SK-N-SH (cell line): ENCODE measurements at regions not wholly inside any gene's neighbourhood (a gene's known extent, or its start where the extent isn't known, plus 50 kb on each side); places are given as distances from the start of the nearest gene placed in this dataset.

Source experiments
- CTCF ChIA-PET: fragments of 300-600, 350-600 bp; formaldehyde crosslinking; extraction: SDS; loops from one replicate; lab custom pipeline; 2021; lab: Yijun Ruan, JAX
- POLR2A ChIA-PET: fragments of 350-600 bp; sonication (Branson Sonifier 250); formaldehyde crosslinking; extraction: SDS; loops from one replicate; lab custom pipeline; 2020; ENCODE audit warnings: antibody characterized with exemption, inconsistent platforms; lab: Yijun Ruan, JAX
- DNase-seq: peaks from one replicate; pipeline ENCODE4 v3.0.0; 2012
- H2AFZ ChIP-seq: fragments of 200-600 bp; sonication (generic); 2 replicates; pipeline ENCODE4 v1.8.1; 2016; ENCODE audit warnings: antibody characterized with exemption, mild to moderate bottlenecking, low read depth
- H3F3A ChIP-seq: fragments of 200-600 bp; sonication (generic); replicated peaks from 2 replicates; pipeline ENCODE3; 2016; ENCODE audit warnings: antibody characterized with exemption, mild to moderate bottlenecking; ENCODE audit not compliant: insufficient read depth
- H3K27ac ChIP-seq, 2 experiments: fragments of 200-500 bp in 1 of 2; fragments of 200-600 bp in 1 of 2; sonication (Bioruptor generic) in 1 of 2; sonication (generic), shearing (Covaris generic) in 1 of 2; 2 replicates each; pipeline versions ENCODE4 v1.5.1 to v1.6.1; 2014 to 2016; ENCODE audit warnings: low read depth in 2 of 2, inconsistent platforms in 1 of 2, low read length in 1 of 2, mild to moderate bottlenecking in 1 of 2, mixed read lengths in 1 of 2
- H3K27me3 ChIP-seq: fragments of 200-600 bp; sonication (generic), shearing (Covaris generic); 2 replicates; pipeline ENCODE4 v1.6.1; 2016; ENCODE audit warnings: mixed run types; ENCODE audit not compliant: insufficient read depth
- H3K36me3 ChIP-seq, 2 experiments: fragments of 200-500 bp in 1 of 2; fragments of 200-600 bp in 1 of 2; sonication (Bioruptor generic) in 1 of 2; sonication (generic) in 1 of 2; replicated peaks in 1 of 2; 2 replicates each; pipeline versions ENCODE3 to v1.5.1; 2014 to 2016; ENCODE audit warnings: low read length in 1 of 2, mild to moderate bottlenecking in 1 of 2; ENCODE audit not compliant: insufficient read depth in 2 of 2, control insufficient read depth in 1 of 2
- H3K4me1 ChIP-seq, 2 experiments: fragments of 200-500 bp in 1 of 2; fragments of 200-600 bp in 1 of 2; sonication (Bioruptor generic) in 1 of 2; sonication (generic), shearing (Covaris generic) in 1 of 2; 2 replicates each; pipeline versions ENCODE4 v1.5.1 to v1.6.1; 2014 to 2016; ENCODE audit warnings: low read depth in 1 of 2, low read length in 1 of 2, mixed run types in 1 of 2; ENCODE audit not compliant: insufficient read depth in 2 of 2, control insufficient read depth in 1 of 2
- H3K4me2 ChIP-seq: fragments of 200-600 bp; sonication (generic), shearing (Covaris generic); 2 replicates; pipeline ENCODE4 v1.6.1; 2017; ENCODE audit warnings: mixed run types
- H3K4me3 ChIP-seq, 2 experiments: fragments of 200-500 bp in 1 of 2; fragments of 200-600 bp in 1 of 2; sonication (Bioruptor generic) in 1 of 2; sonication (generic), shearing (Covaris generic) in 1 of 2; 2 replicates each; pipeline versions ENCODE4 v1.5.1 to v1.8.1; 2014 to 2016; ENCODE audit warnings: low read depth in 2 of 2, inconsistent platforms in 1 of 2, low read length in 1 of 2, mild to moderate bottlenecking in 1 of 2, mixed read lengths in 1 of 2, moderate library complexity in 1 of 2
- H3K79me2 ChIP-seq: fragments of 200-600 bp; sonication (generic); 2 replicates; pipeline ENCODE4 v1.8.1; 2017; ENCODE audit warnings: mild to moderate bottlenecking; ENCODE audit not compliant: insufficient read depth
- H3K9ac ChIP-seq: fragments of 200-600 bp; sonication (generic); 2 replicates; pipeline ENCODE4 v1.6.1; 2017; ENCODE audit warnings: mixed run types
- H3K9me2 ChIP-seq: fragments of 200-600 bp; sonication (generic); 2 replicates; pipeline ENCODE4 v1.6.1; 2017; ENCODE audit warnings: mixed run types
- H3K9me3 ChIP-seq: fragments of 200-600 bp; sonication (generic); 2 replicates; pipeline ENCODE4 v1.6.1; 2017; ENCODE audit warnings: mixed run types, mild to moderate bottlenecking, moderate library complexity
- H4K20me1 ChIP-seq: fragments of 200-600 bp; sonication (generic); 2 replicates; pipeline ENCODE4 v1.6.1; 2017; ENCODE audit warnings: mild to moderate bottlenecking, mixed run types; ENCODE audit not compliant: insufficient read depth
- CHD2 ChIP-seq: fragments of 150-350 bp; IDR thresholded peaks from 2 replicates; pipeline ENCODE4 v1.6.1; 2018; ENCODE audit warnings: low read length; ENCODE audit not compliant: partially characterized antibody
- ELF1 ChIP-seq: IDR thresholded peaks from 2 replicates; pipeline ENCODE4 v1.4.0; 2012
- EP300 ChIP-seq, 2 experiments: IDR thresholded peaks; 2 replicates each; pipeline versions ENCODE4 v1.4.0 to v1.6.1; 2012; ENCODE audit warnings: borderline replicate concordance in 1 of 2, low read depth in 1 of 2, low read length in 1 of 2
- FOSL2 ChIP-seq: IDR thresholded peaks from 2 replicates; pipeline ENCODE4 v1.4.0; 2012; ENCODE audit warnings: low read depth, mild to moderate bottlenecking, moderate library complexity, borderline replicate concordance
- GATA2 ChIP-seq: sonication (generic); formaldehyde crosslinking; IDR thresholded peaks from 2 replicates; pipeline ENCODE4 v1.5.0; 2020; ENCODE audit warnings: mild to moderate bottlenecking, missing genetic modification reagents
- MEF2A ChIP-seq: IDR thresholded peaks from 2 replicates; pipeline ENCODE4 v1.4.0; 2012; ENCODE audit warnings: low read depth, borderline replicate concordance
- MXI1 ChIP-seq: IDR thresholded peaks from 2 replicates; pipeline ENCODE4 v1.6.1; 2012; ENCODE audit warnings: mild to moderate bottlenecking, low read depth, low read length, improper control_type of control experiment
- NRF1 ChIP-seq: IDR thresholded peaks from 2 replicates; pipeline ENCODE4 v1.6.1; 2012; ENCODE audit warnings: low read depth, mild to moderate bottlenecking, low read length
- RCOR1 ChIP-seq: fragments of 150-350 bp; IDR thresholded peaks from 2 replicates; pipeline ENCODE4 v1.6.1; 2017; ENCODE audit warnings: antibody characterized with exemption, low read length
- RFX5 ChIP-seq: IDR thresholded peaks from 2 replicates; pipeline ENCODE4 v1.6.1; 2012; ENCODE audit warnings: mild to moderate bottlenecking, improper control_type of control experiment, low read length
- RXRA ChIP-seq: IDR thresholded peaks from 2 replicates; pipeline ENCODE4 v1.4.0; 2012; ENCODE audit warnings: low read depth, mild to moderate bottlenecking, borderline replicate concordance
- SIN3A ChIP-seq: IDR thresholded peaks from 2 replicates; pipeline ENCODE4 v1.6.1; 2012; ENCODE audit warnings: low read depth, mild to moderate bottlenecking, low read length, moderate library complexity, borderline replicate concordance
- SMC3 ChIP-seq: IDR thresholded peaks from 2 replicates; pipeline ENCODE4 v1.6.1; 2012; ENCODE audit warnings: low read depth, low read length, improper control_type of control experiment
- WGBS: methylation state at CpG from one replicate; pipeline ENCODE4 v1.1.6; 2017; ENCODE audit warnings: low lambda C conversion rate; 5-methylcytosine and 5-hydroxymethylcytosine counted together
- TF ChIP-seq, protein P1 (sequence below): fragments of 150-350 bp; IDR thresholded peaks from 2 replicates; pipeline ENCODE4 v1.6.1; 2017; ENCODE audit warnings: antibody characterized with exemption, low read length, low read depth, borderline replicate concordance
- TF ChIP-seq, protein P2 (sequence below): IDR thresholded peaks from 2 replicates; pipeline ENCODE4 v1.6.1; 2012; ENCODE audit warnings: mild to moderate bottlenecking, low read depth, low read length, moderate library complexity
- TF ChIP-seq, protein P3 (sequence below): IDR thresholded peaks from 2 replicates; pipeline ENCODE4 v1.4.0; 2012; ENCODE audit warnings: low read depth, borderline replicate concordance
- TF ChIP-seq, protein P4 (sequence below): IDR thresholded peaks from 2 replicates; pipeline ENCODE4 v1.4.0; 2012; ENCODE audit warnings: low read depth, borderline replicate concordance
- TF ChIP-seq, protein P5 (sequence below): IDR thresholded peaks from 2 replicates; pipeline ENCODE4; 2012

DNA sequence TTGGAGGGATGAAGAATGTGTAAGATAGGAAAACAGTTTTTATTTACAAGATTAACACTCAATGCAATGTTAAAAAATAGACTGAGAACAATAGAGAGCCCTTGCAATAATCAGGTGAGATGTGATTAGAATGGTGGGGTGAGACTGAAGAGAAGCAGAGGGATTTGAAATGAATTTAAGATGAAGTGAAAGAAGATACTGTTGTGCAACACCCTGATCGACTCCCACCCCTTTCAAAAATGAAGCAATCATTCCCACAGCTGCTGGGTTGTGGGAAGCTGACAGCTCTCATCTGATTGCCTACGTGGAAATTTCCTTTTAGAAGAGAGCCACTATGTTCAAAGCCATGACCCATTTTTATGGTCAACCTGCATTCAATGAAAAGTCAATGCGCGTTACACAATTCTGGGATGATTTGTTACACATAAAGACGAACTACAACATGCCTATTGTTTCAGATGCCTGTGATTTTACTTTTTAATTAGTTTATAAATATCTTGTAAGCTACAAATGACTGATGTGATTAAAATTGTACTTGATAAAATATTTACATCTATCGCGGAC, 1374.8 kb downstream of the PCDH9 start:
- H3K4me3 ChIP-seq: no peak overlapping the region
- no peaks in the 10 kb centered on the region for H3F3A ChIP-seq
- no peaks in the 10 kb centered on the region for H3K36me3 ChIP-seq
- H3K27me3 ChIP-seq: no peaks in the 10 kb centered on the region
- ChIA-PET POLR2A (no interaction called here), CTCF (no interaction called here)
- H3K9me2 ChIP-seq: no peaks in the 10 kb centered on the region
- no peak for DNase-seq
- TF ChIP-seq NRF1: no peak
- TF ChIP-seq SIN3A: no peak
- TF ChIP-seq SMC3: no peak
- no peak for TF ChIP-seq ELF1
- no peak for TF ChIP-seq RXRA
- TF ChIP-seq, protein P1, sequence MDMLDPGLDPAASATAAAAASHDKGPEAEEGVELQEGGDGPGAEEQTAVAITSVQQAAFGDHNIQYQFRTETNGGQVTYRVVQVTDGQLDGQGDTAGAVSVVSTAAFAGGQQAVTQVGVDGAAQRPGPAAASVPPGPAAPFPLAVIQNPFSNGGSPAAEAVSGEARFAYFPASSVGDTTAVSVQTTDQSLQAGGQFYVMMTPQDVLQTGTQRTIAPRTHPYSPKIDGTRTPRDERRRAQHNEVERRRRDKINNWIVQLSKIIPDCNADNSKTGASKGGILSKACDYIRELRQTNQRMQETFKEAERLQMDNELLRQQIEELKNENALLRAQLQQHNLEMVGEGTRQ: no peak
- TF ChIP-seq MXI1: no peak
- no peak for TF ChIP-seq EP300 (IDR thresholded peaks at IDR 0.05; ENCODE audit: borderline replicate concordance in 1 of 2, low read depth in 1 of 2, low read length in 1 of 2)
- TF ChIP-seq, protein P2, sequence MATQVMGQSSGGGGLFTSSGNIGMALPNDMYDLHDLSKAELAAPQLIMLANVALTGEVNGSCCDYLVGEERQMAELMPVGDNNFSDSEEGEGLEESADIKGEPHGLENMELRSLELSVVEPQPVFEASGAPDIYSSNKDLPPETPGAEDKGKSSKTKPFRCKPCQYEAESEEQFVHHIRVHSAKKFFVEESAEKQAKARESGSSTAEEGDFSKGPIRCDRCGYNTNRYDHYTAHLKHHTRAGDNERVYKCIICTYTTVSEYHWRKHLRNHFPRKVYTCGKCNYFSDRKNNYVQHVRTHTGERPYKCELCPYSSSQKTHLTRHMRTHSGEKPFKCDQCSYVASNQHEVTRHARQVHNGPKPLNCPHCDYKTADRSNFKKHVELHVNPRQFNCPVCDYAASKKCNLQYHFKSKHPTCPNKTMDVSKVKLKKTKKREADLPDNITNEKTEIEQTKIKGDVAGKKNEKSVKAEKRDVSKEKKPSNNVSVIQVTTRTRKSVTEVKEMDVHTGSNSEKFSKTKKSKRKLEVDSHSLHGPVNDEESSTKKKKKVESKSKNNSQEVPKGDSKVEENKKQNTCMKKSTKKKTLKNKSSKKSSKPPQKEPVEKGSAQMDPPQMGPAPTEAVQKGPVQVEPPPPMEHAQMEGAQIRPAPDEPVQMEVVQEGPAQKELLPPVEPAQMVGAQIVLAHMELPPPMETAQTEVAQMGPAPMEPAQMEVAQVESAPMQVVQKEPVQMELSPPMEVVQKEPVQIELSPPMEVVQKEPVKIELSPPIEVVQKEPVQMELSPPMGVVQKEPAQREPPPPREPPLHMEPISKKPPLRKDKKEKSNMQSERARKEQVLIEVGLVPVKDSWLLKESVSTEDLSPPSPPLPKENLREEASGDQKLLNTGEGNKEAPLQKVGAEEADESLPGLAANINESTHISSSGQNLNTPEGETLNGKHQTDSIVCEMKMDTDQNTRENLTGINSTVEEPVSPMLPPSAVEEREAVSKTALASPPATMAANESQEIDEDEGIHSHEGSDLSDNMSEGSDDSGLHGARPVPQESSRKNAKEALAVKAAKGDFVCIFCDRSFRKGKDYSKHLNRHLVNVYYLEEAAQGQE: no peak
- peaks cover 0 to 3% of the 10 kb centered on the region in 2 experiments; a peak in 2 of 4 replicates for H3K4me1 ChIP-seq
- H3K4me2 ChIP-seq: no peak overlapping the region
- H3K9me3 ChIP-seq: no peaks in the 10 kb centered on the region
- 76% methylated on average over 7 of the region's 7 CpGs for WGBS
- no peak overlapping the region for H3K9ac ChIP-seq
- H4K20me1 ChIP-seq: no peaks in the 10 kb centered on the region
- H3K79me2 ChIP-seq: no peaks in the 10 kb centered on the region
- H2AFZ ChIP-seq: no peak overlapping the region
- H3K27ac ChIP-seq: no peak overlapping the region

DNA sequence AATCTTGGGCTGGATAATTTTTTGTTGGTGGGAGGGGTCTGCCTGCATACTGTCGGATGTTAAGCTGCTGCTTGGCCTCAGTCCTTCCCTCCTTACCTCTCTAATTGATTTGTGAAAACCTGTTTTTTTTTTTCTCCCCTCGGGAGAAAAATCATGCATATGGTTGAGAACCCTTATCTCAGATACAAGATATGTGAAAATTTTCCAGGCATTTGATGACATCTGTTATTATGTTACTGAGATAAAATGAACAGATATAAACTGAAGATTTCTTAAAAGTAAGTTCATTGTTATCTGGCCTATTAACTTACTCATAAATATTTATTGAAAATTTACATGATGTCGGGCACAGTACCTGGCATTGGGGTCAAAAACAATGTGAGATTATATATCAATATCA, 1375.7 kb downstream of the PCDH9 start:
- CTCF ChIA-PET: interaction anchor here (0.7 kb wide), 1 partner anchor 8 kb away, joined by 5 read pairs; no protein-coding TSS in a partner anchor
- no peaks in the 10 kb centered on the region for H3K79me2 ChIP-seq
- H2AFZ ChIP-seq: no peak overlapping the region
- H3K9me2 ChIP-seq: no peaks in the 10 kb centered on the region
- no peak overlapping the region for H3K4me2 ChIP-seq
- POLR2A ChIA-PET: no interaction called here
- WGBS: 53% methylated on average over 3 of the region's 3 CpGs
- H3K4me3 ChIP-seq: no peak overlapping the region
- no peak overlapping the region for H3K9ac ChIP-seq
- H3K4me1 ChIP-seq: peaks cover 0 to 3% of the 10 kb centered on the region in 2 experiments; a peak in 2 of 4 replicates
- no peaks in the 10 kb centered on the region for H4K20me1 ChIP-seq
- no peaks in the 10 kb centered on the region for H3K27me3 ChIP-seq
- H3K36me3 ChIP-seq: no peaks in the 10 kb centered on the region
- no peaks in the 10 kb centered on the region for H3F3A ChIP-seq
- no peak overlapping the region for H3K27ac ChIP-seq
- no peaks in the 10 kb centered on the region for H3K9me3 ChIP-seq
- DNase-seq: no peak
- TF ChIP-seq, protein P3, sequence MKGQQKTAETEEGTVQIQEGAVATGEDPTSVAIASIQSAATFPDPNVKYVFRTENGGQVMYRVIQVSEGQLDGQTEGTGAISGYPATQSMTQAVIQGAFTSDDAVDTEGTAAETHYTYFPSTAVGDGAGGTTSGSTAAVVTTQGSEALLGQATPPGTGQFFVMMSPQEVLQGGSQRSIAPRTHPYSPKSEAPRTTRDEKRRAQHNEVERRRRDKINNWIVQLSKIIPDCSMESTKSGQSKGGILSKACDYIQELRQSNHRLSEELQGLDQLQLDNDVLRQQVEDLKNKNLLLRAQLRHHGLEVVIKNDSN: no peak
- TF ChIP-seq FOSL2: no peak
- TF ChIP-seq, protein P4, sequence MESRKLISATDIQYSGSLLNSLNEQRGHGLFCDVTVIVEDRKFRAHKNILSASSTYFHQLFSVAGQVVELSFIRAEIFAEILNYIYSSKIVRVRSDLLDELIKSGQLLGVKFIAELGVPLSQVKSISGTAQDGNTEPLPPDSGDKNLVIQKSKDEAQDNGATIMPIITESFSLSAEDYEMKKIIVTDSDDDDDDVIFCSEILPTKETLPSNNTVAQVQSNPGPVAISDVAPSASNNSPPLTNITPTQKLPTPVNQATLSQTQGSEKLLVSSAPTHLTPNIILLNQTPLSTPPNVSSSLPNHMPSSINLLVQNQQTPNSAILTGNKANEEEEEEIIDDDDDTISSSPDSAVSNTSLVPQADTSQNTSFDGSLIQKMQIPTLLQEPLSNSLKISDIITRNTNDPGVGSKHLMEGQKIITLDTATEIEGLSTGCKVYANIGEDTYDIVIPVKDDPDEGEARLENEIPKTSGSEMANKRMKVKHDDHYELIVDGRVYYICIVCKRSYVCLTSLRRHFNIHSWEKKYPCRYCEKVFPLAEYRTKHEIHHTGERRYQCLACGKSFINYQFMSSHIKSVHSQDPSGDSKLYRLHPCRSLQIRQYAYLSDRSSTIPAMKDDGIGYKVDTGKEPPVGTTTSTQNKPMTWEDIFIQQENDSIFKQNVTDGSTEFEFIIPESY: no peak
- TF ChIP-seq RXRA: no peak
- no peak for TF ChIP-seq MEF2A
- TF ChIP-seq CHD2: peak; percentile 17
- peak; percentile 66 for TF ChIP-seq GATA2 (CRISPR knock-in tag)
- no peak for TF ChIP-seq ELF1
- peak; percentile 71; the same call in 1 of the 2 replicates for TF ChIP-seq RCOR1
- TF ChIP-seq, protein P5, sequence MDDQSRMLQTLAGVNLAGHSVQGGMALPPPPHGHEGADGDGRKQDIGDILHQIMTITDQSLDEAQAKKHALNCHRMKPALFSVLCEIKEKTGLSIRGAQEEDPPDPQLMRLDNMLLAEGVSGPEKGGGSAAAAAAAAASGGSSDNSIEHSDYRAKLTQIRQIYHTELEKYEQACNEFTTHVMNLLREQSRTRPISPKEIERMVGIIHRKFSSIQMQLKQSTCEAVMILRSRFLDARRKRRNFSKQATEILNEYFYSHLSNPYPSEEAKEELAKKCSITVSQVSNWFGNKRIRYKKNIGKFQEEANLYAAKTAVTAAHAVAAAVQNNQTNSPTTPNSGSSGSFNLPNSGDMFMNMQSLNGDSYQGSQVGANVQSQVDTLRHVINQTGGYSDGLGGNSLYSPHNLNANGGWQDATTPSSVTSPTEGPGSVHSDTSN: no peak
- peak in 1 of 2 experiments; percentile 67; a peak in 2 of 4 replicates for TF ChIP-seq EP300 (IDR thresholded peaks at IDR 0.05; ENCODE audit: borderline replicate concordance in 1 of 2, low read depth in 1 of 2, low read length in 1 of 2)
- TF ChIP-seq RFX5: no peak
